ENCODE measurements at regions not wholly inside any gene's neighbourhood (a gene's known extent, or its start where the extent isn't known, plus 50 kb on each side); places are given as distances from the start of the nearest gene placed in this dataset.

- TF ChIP-seq CTCF (IDR thresholded peaks at IDR 0.05), result no peak
- Histone ChIP-seq H3K4me3 (no peak overlapping the region), H3K27ac (no peak overlapping the region)
- no peak for DNase-seq (ENCODE audit: low spot score)
These were observed 453.3 kb downstream of the RFPL4B start for GRCh38 chr6:112800439-112800838.

- H3K4me3 ChIP-seq, result no peak overlapping the region
- no peak overlapping the region for H3K27ac ChIP-seq
- DNase-seq (ENCODE audit: low spot score), result no peak
- no peak for TF ChIP-seq CTCF (IDR thresholded peaks at IDR 0.05)
These were observed 453.8 kb downstream of the RFPL4B start for GRCh38 chr6:112800916-112801315.

GRCh38 chr6:112801468-112802080 lies 454.4 kb downstream of the RFPL4B start:
- Histone ChIP-seq H3K27ac (no peak overlapping the region), H3K4me3 (no peak overlapping the region)
- DNase-seq (ENCODE audit: low spot score), result no peak
- TF ChIP-seq CTCF (IDR thresholded peaks at IDR 0.05), result no peak

GRCh38 chr6:112802144-112802543 lies 455.0 kb downstream of the RFPL4B start:
- no peak for TF ChIP-seq CTCF (IDR thresholded peaks at IDR 0.05)
- Histone ChIP-seq H3K4me3 (no peak overlapping the region), H3K27ac (no peak overlapping the region)
- no peak for DNase-seq (ENCODE audit: low spot score)

GRCh38 chr6:112804638-112805330 lies 457.7 kb downstream of the RFPL4B start:
- no peak for DNase-seq (ENCODE audit: low spot score)
- no peak for TF ChIP-seq CTCF (IDR thresholded peaks at IDR 0.05)
- H3K27ac ChIP-seq, result no peak overlapping the region
- H3K4me3 ChIP-seq, result no peak overlapping the region

GRCh38 chr6:112806163-112806865 lies 459.2 kb downstream of the RFPL4B start:
- no peak for DNase-seq (ENCODE audit: low spot score)
- H3K27ac ChIP-seq, result no peak overlapping the region
- no peak for TF ChIP-seq CTCF (IDR thresholded peaks at IDR 0.05)
- H3K4me3 ChIP-seq, result no peak overlapping the region
